MCF 10A (cell line): ENCODE measurements at regions not wholly inside any gene's neighbourhood (a gene's known extent, or its start where the extent isn't known, plus 50 kb on each side); places are given as distances from the start of the nearest gene placed in this dataset.

Experiments used
- BruUV-seq: library from RNA; stranded (reverse); fragments of 400-500 nt; replicated peaks from 2 replicates; lab custom pipeline; 2021; lab: Mats Ljungman, UMichigan
- CTCF ChIA-PET: fragments of 300-600 bp; sonication (Branson Sonifier 250); formaldehyde crosslinking; extraction: SDS; loops from one replicate; lab custom pipeline; 2021; ENCODE audit warnings: antibody characterized with exemption, inconsistent platforms; lab: Yijun Ruan, JAX
- POLR2A ChIA-PET: fragments of 300-600, 350-650 bp; sonication (Branson Sonifier 250); formaldehyde crosslinking; extraction: SDS; loops from one replicate; lab custom pipeline; 2020; ENCODE audit warnings: antibody characterized with exemption, inconsistent platforms; lab: Yijun Ruan, JAX
- DNase-seq: peaks from one replicate; pipeline ENCODE4 v3.0.0-alpha.2; 2018; ENCODE audit not compliant: unreplicated experiment
- H3K27ac Mint-ChIP-seq: one replicate; pipeline ENCODE4 v1.8.0; 2022; ENCODE audit warnings: mild to moderate bottlenecking, low read depth, mixed read lengths; ENCODE audit not compliant: unreplicated experiment
- H3K27me3 Mint-ChIP-seq: one replicate; pipeline ENCODE4 v1.8.0; 2022; ENCODE audit warnings: mixed read lengths; ENCODE audit not compliant: insufficient read depth, unreplicated experiment
- H3K36me3 Mint-ChIP-seq: one replicate; pipeline ENCODE4 v1.8.0; 2022; ENCODE audit warnings: mild to moderate bottlenecking, moderate library complexity, mixed read lengths; ENCODE audit not compliant: insufficient read depth, unreplicated experiment
- H3K4me1 Mint-ChIP-seq: one replicate; pipeline ENCODE4 v1.8.0; 2022; ENCODE audit warnings: mixed read lengths; ENCODE audit not compliant: insufficient read depth, unreplicated experiment
- H3K4me3 Mint-ChIP-seq: one replicate; pipeline ENCODE4 v1.8.0; 2022; ENCODE audit warnings: mild to moderate bottlenecking, moderate library complexity, mixed read lengths; ENCODE audit not compliant: unreplicated experiment
- H3K9me3 Mint-ChIP-seq: one replicate; pipeline ENCODE4 v1.8.0; 2022; ENCODE audit warnings: mixed read lengths; ENCODE audit not compliant: unreplicated experiment
- intact Hi-C: fragments of 100-400 bp; cut with micrococcal nuclease; formaldehyde crosslinking; loops from 2 replicates; pipeline ENCODE4 v1.14.1; 2022
- TF ChIP-seq, protein P1 (sequence below): fragments of 200-600 bp; IDR thresholded peaks from one replicate; pipeline ENCODE4 v1.8.0; 2022; ENCODE audit warnings: antibody characterized with exemption, mild to moderate bottlenecking; ENCODE audit not compliant: unreplicated experiment

GRCh38 chr12:109648521-109648920 is 65.1 kb upstream of the FAM222A start:
- CTCF ChIA-PET = no interaction called here
- Mint-ChIP-seq H3K27me3 (peaks cover 42% of the 10 kb centered on the region), H3K36me3 (no peaks in the 10 kb centered on the region), H3K9me3 (no peaks in the 10 kb centered on the region), H3K4me3 (no peak overlapping the region), H3K27ac (no peak overlapping the region), H3K4me1 (no peaks in the 10 kb centered on the region)
- intact Hi-C loops = no loop called here
- TF ChIP-seq, protein P1, sequence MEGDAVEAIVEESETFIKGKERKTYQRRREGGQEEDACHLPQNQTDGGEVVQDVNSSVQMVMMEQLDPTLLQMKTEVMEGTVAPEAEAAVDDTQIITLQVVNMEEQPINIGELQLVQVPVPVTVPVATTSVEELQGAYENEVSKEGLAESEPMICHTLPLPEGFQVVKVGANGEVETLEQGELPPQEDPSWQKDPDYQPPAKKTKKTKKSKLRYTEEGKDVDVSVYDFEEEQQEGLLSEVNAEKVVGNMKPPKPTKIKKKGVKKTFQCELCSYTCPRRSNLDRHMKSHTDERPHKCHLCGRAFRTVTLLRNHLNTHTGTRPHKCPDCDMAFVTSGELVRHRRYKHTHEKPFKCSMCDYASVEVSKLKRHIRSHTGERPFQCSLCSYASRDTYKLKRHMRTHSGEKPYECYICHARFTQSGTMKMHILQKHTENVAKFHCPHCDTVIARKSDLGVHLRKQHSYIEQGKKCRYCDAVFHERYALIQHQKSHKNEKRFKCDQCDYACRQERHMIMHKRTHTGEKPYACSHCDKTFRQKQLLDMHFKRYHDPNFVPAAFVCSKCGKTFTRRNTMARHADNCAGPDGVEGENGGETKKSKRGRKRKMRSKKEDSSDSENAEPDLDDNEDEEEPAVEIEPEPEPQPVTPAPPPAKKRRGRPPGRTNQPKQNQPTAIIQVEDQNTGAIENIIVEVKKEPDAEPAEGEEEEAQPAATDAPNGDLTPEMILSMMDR = no peak
- POLR2A ChIA-PET = no interaction called here
- BruUV-seq = no TSS peak
- no peak for DNase-seq

GRCh38 chr12:109650808-109651207 is 62.8 kb upstream of the FAM222A start:
- DNase-seq = no peak
- no TSS peak for BruUV-seq
- no peak overlapping the region for H3K4me3 Mint-ChIP-seq
- TF ChIP-seq, protein P1 = no peak
- H3K36me3 Mint-ChIP-seq = no peaks in the 10 kb centered on the region
- no peaks in the 10 kb centered on the region for H3K9me3 Mint-ChIP-seq
- no peaks in the 10 kb centered on the region for H3K4me1 Mint-ChIP-seq
- CTCF ChIA-PET = interaction anchor here (0.6 kb wide), 1 partner anchor 146 kb away, joined by 3 read pairs; no protein-coding TSS in a partner anchor
- peaks cover 40% of the 10 kb centered on the region for H3K27me3 Mint-ChIP-seq
- intact Hi-C loops = no loop called here
- no peak overlapping the region for H3K27ac Mint-ChIP-seq
- POLR2A ChIA-PET = no interaction called here

DNA sequence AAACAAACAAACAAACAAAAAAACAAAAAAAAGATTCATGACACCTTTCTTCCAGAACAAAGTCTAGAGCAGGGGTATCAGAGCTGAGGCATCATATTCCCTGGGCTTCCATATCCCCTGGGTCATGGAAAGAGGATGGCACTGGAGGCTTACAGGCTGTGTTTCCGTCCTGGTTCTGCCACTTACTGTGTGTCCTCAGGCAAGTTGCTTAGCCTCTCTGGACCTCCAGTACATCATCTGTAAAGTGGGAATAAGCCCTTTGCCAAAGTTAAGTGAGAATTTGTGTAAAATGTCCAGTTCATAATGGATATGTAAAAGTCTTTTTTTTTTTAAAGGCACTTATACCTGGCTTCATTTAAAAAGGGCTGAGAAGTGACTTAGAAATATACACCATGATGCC is 62.0 kb upstream of the FAM222A start:
- intact Hi-C loops = no loop called here
- no peak overlapping the region for H3K27ac Mint-ChIP-seq
- ChIA-PET CTCF (no interaction called here), POLR2A (no interaction called here)
- H3K36me3 Mint-ChIP-seq = no peaks in the 10 kb centered on the region
- H3K4me3 Mint-ChIP-seq = no peak overlapping the region
- H3K4me1 Mint-ChIP-seq = no peaks in the 10 kb centered on the region
- TF ChIP-seq, protein P1 = no peak
- BruUV-seq = no TSS peak
- peaks cover 33% of the 10 kb centered on the region for H3K27me3 Mint-ChIP-seq
- no peak for DNase-seq
- H3K9me3 Mint-ChIP-seq = no peaks in the 10 kb centered on the region

- H3K27ac Mint-ChIP-seq = no peak overlapping the region
- intact Hi-C loops = no loop called here
- ChIA-PET CTCF (interaction anchor here (0.6 to 0.7 kb wide), 2 partner anchors 11 to 100 kb away, joined by 3 read pairs; no protein-coding TSS in a partner anchor), POLR2A (no interaction called here)
- DNase-seq = no peak
- H3K4me1 Mint-ChIP-seq = no peaks in the 10 kb centered on the region
- H3K4me3 Mint-ChIP-seq = no peak overlapping the region
- H3K9me3 Mint-ChIP-seq = no peaks in the 10 kb centered on the region
- H3K36me3 Mint-ChIP-seq = no peaks in the 10 kb centered on the region
- H3K27me3 Mint-ChIP-seq = peaks cover 33% of the 10 kb centered on the region
- no TSS peak for BruUV-seq
- TF ChIP-seq, protein P1 = no peak
These were observed 61.2 kb upstream of the FAM222A start for GRCh38 chr12:109652233-109652976.
